GM12864 (cell line): ENCODE measurements at regions not wholly inside any gene's neighbourhood (a gene's known extent, or its start where the extent isn't known, plus 50 kb on each side); places are given as distances from the start of the nearest gene placed in this dataset.
"Not testable (repeated sequence)": the region's sequence is repeated elsewhere in the genome, so short reads cannot be mapped to it uniquely, and the experiment has no call there.

Experiments used
- DNase-seq: peaks from one replicate; pipeline ENCODE4 v3.0.0-alpha.2; 2011; ENCODE audit warnings: low read depth
- H3K4me3 ChIP-seq: 2 replicates; pipeline ENCODE4 v1.5.1; 2011; ENCODE audit warnings: mild to moderate bottlenecking, low read depth, low read length, control low read depth
- TF ChIP-seq, protein P1 (sequence below): IDR thresholded peaks from 2 replicates; pipeline ENCODE4 v1.5.1; 2011; ENCODE audit warnings: low read depth, mild to moderate bottlenecking, moderate library complexity, low read length, control low read depth, inconsistent platforms; ENCODE audit errors: missing control alignments

GRCh38 chr5:112594941-112595340, 142.7 kb upstream of the APC start:
- no peak overlapping the region for H3K4me3 ChIP-seq
- no peak for DNase-seq
- TF ChIP-seq, protein P1, sequence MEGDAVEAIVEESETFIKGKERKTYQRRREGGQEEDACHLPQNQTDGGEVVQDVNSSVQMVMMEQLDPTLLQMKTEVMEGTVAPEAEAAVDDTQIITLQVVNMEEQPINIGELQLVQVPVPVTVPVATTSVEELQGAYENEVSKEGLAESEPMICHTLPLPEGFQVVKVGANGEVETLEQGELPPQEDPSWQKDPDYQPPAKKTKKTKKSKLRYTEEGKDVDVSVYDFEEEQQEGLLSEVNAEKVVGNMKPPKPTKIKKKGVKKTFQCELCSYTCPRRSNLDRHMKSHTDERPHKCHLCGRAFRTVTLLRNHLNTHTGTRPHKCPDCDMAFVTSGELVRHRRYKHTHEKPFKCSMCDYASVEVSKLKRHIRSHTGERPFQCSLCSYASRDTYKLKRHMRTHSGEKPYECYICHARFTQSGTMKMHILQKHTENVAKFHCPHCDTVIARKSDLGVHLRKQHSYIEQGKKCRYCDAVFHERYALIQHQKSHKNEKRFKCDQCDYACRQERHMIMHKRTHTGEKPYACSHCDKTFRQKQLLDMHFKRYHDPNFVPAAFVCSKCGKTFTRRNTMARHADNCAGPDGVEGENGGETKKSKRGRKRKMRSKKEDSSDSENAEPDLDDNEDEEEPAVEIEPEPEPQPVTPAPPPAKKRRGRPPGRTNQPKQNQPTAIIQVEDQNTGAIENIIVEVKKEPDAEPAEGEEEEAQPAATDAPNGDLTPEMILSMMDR: no peak

GRCh38 chr5:112597831-112598230, 139.9 kb upstream of the APC start:
- DNase-seq: no peak
- no peak overlapping the region for H3K4me3 ChIP-seq
- TF ChIP-seq, protein P1: no peak

GRCh38 chr5:112600510-112600909, 137.2 kb upstream of the APC start:
- H3K4me3 ChIP-seq, DNase-seq: not testable (repeated sequence)

- DNase-seq: no peak
Observed at GRCh38 chr5:112604732-112605630, 132.7 kb upstream of the APC start.

DNA sequence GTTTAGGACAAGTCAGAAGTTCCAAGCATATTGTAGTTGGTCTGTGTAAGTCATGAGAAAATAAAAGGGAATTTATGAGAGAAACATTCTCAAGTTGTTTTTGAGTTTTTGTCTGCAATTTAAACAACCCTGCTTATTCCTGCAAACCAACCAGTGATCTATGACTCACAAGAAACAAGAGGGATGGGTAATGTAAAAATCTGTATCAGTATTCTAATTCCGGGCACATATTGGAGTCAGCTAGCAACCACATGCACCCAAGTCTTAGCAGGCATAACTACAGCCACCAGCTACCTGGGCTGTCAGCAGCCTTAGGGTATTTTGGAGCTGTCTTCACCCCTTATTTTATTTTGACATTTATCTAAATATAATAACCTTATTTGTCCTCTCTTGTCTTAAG, 128.7 kb upstream of the APC start:
- TF ChIP-seq, protein P1: no peak
- no peak for DNase-seq
- no peak overlapping the region for H3K4me3 ChIP-seq

More at GRCh38 chr5:112604732-112605630, 132.7 kb upstream of the APC start:
- no peak overlapping the region for H3K4me3 ChIP-seq
- TF ChIP-seq, protein P1: peak; percentile 50

GRCh38 chr5:112612663-112613062, 125.0 kb upstream of the APC start:
- DNase-seq: no peak
- H3K4me3 ChIP-seq: no peak overlapping the region
- TF ChIP-seq, protein P1: no peak

DNA sequence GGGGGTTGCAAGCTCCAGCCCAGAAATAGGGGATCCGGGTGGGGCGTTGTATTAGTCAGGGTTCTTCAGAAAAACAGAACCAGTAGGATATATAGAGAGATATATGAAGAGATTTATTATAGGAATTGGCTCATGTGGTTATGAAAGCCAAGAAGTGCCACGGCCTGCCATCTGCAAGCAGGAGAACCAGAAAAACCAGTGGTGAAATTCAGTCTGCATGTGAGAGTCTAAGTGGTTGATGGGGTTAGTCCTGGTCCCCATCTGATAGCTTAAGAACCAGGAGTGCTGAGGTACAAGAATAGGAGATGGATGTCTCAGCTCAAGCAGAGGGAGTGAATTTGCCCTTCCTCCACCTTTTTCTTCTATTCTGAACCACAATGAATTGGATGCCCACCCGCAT, 123.4 kb upstream of the APC start:
- TF ChIP-seq, protein P1: no peak
- DNase-seq: no peak

More for the DNA sequence above, 123.4 kb upstream of the APC start:
- no peak overlapping the region for H3K4me3 ChIP-seq
